Sigmoid colon (tissue), 4 donors: ENCODE measurements at regions not wholly inside any gene's neighbourhood (a gene's known extent, or its start where the extent isn't known, plus 50 kb on each side); places are given as distances from the start of the nearest gene placed in this dataset.

Experiments
- CTCF ChIP-seq, 4 experiments: fragments of 450-650 bp in 3 of 4; fragments of 200-600 bp in 1 of 4; IDR thresholded peaks; one replicate each; pipeline ENCODE4 v1.5.1; 2016 to 2019; ENCODE audit warnings: antibody characterized with exemption in 4 of 4, mild to moderate bottlenecking in 3 of 4, moderate library complexity in 2 of 4
- EP300 ChIP-seq, 4 donors: sonication (generic); formaldehyde crosslinking; IDR thresholded peaks; one replicate each; pipeline ENCODE4 v1.6.1; 2017; ENCODE audit warnings: antibody characterized with exemption in 4 of 4
- POLR2A ChIP-seq, 2 donors: fragments of 450-650 bp; IDR thresholded peaks; one replicate each; pipeline ENCODE4 v1.6.1; 2016; ENCODE audit warnings: antibody characterized with exemption in 2 of 2, mild to moderate bottlenecking in 2 of 2, moderate library complexity in 2 of 2

GRCh38 chr2:122411231-122411630 lies 655.8 kb downstream of the TSN start:
- TF ChIP-seq EP300 (IDR thresholded peaks at IDR 0.05) = no peak
- no peak for TF ChIP-seq CTCF (IDR thresholded peaks at IDR 0.05)
- no peak for TF ChIP-seq POLR2A (IDR thresholded peaks at IDR 0.05)
